SK-N-SH treated with all-trans-retinoic acid at 6 μM for 48 hours (cell line): ENCODE measurements at regions not wholly inside any gene's neighbourhood (a gene's known extent, or its start where the extent isn't known, plus 50 kb on each side); places are given as distances from the start of the nearest gene placed in this dataset.

Source experiments
- ATAC-seq: fragments of 200-7000 bp; cut with Tn5 transposase; 3 replicates; pipeline ENCODE4 v1.9.1; 2020; ENCODE audit warnings: mild to moderate bottlenecking, moderate library complexity
- ARNTL ChIP-seq: fragments of 450-650 bp; formaldehyde crosslinking; IDR thresholded peaks from 2 replicates; pipeline ENCODE4 v1.5.0; 2020; ENCODE audit warnings: low read depth, mild to moderate bottlenecking, moderate library complexity, borderline replicate concordance
- BACH2 ChIP-seq: fragments of 250-450 bp; sonication (Bioruptor Pico); IDR thresholded peaks from 2 replicates; pipeline ENCODE4 v1.9.0; 2021; ENCODE audit warnings: mild to moderate bottlenecking, borderline replicate concordance
- CSDC2 ChIP-seq: fragments of 250-450 bp; sonication (Bioruptor Pico); IDR thresholded peaks from 2 replicates; pipeline ENCODE4 v1.5.0; 2020; ENCODE audit warnings: mild to moderate bottlenecking, moderate library complexity
- ESRRG ChIP-seq: fragments of 250-450 bp; sonication (Bioruptor Pico); IDR thresholded peaks from 2 replicates; pipeline ENCODE4 v1.6.1; 2021; ENCODE audit warnings: mild to moderate bottlenecking
- GLIS3 ChIP-seq: fragments of 250-450 bp; sonication (Bioruptor Pico); IDR thresholded peaks from 2 replicates; pipeline ENCODE4 v1.5.0; 2020; ENCODE audit warnings: mild to moderate bottlenecking, moderate library complexity
- ISL1 ChIP-seq: fragments of 250-450 bp; sonication (Bioruptor Pico); IDR thresholded peaks from 2 replicates; pipeline ENCODE4 v2.1.2; 2022; ENCODE audit warnings: mild to moderate bottlenecking, moderate library complexity
- OSR1 ChIP-seq: fragments of 250-450 bp; sonication (Bioruptor Pico); IDR thresholded peaks from 2 replicates; pipeline ENCODE4 v1.8.0; 2022; ENCODE audit warnings: moderate library complexity, mild to moderate bottlenecking, inconsistent platforms
- PATZ1 ChIP-seq: fragments of 250-450 bp; sonication (Bioruptor Pico); IDR thresholded peaks from 2 replicates; pipeline ENCODE4 v1.8.0; 2020; ENCODE audit warnings: mild to moderate bottlenecking, moderate library complexity, borderline replicate concordance
- PPARA ChIP-seq: fragments of 250-450 bp; sonication (Bioruptor Pico); IDR thresholded peaks from 2 replicates; pipeline ENCODE4 v1.5.0; 2020; ENCODE audit warnings: mild to moderate bottlenecking, borderline replicate concordance
- RARB ChIP-seq: fragments of 250-450 bp; sonication (Bioruptor Pico); IDR thresholded peaks from 2 replicates; pipeline ENCODE4 v1.8.0; 2021; ENCODE audit warnings: mild to moderate bottlenecking, moderate library complexity
- SNAI2 ChIP-seq: fragments of 250-450 bp; sonication (Bioruptor Pico); IDR thresholded peaks from 2 replicates; pipeline ENCODE4 v1.5.0; 2020; ENCODE audit warnings: mild to moderate bottlenecking, moderate library complexity
- TCF4 ChIP-seq: fragments of 250-450 bp; sonication (Bioruptor Pico); IDR thresholded peaks from 2 replicates; pipeline ENCODE4 v1.8.0; 2021; ENCODE audit warnings: mild to moderate bottlenecking, moderate library complexity, borderline replicate concordance
- TOX ChIP-seq: fragments of 250-450 bp; sonication (Bioruptor Pico); IDR thresholded peaks from 2 replicates; pipeline ENCODE4 v1.8.0; 2021; ENCODE audit warnings: mild to moderate bottlenecking, moderate library complexity, borderline replicate concordance
- ZC3H10 ChIP-seq: fragments of 250-450 bp; sonication (Bioruptor Pico); IDR thresholded peaks from 2 replicates; pipeline ENCODE4 v1.5.1; 2021; ENCODE audit warnings: mild to moderate bottlenecking, moderate library complexity
- ZNF565 ChIP-seq: fragments of 450-650 bp; formaldehyde crosslinking; conservative IDR thresholded peaks from 2 replicates; pipeline ENCODE4 v1.5.0; 2020; ENCODE audit warnings: low read depth, mild to moderate bottlenecking, moderate library complexity
- ZNF8 ChIP-seq: fragments of 450-650 bp; formaldehyde crosslinking; IDR thresholded peaks from 2 replicates; pipeline ENCODE4 v1.5.0; 2020; ENCODE audit warnings: mild to moderate bottlenecking, moderate library complexity
- TF ChIP-seq, protein P1 (sequence below): fragments of 250-450 bp; sonication (Bioruptor Pico); IDR thresholded peaks from 2 replicates; pipeline ENCODE4 v1.5.0; 2020; ENCODE audit warnings: mild to moderate bottlenecking, moderate library complexity
- TF ChIP-seq, protein P2 (sequence below): fragments of 250-450 bp; sonication (Bioruptor Pico); IDR thresholded peaks from 2 replicates; pipeline ENCODE4 v1.8.0; 2021; ENCODE audit warnings: low read depth, mild to moderate bottlenecking, moderate library complexity, borderline replicate concordance
- TF ChIP-seq, protein P3 (sequence below): fragments of 250-450 bp; sonication (Bioruptor Pico); IDR thresholded peaks from 2 replicates; pipeline ENCODE4 v1.5.1; 2021; ENCODE audit warnings: mild to moderate bottlenecking, moderate library complexity
- TF ChIP-seq, protein P4 (sequence below): fragments of 250-450 bp; sonication (Bioruptor Pico); IDR thresholded peaks from 2 replicates; pipeline ENCODE4 v1.5.1; 2020; ENCODE audit warnings: low read depth, mild to moderate bottlenecking, moderate library complexity

- TF ChIP-seq OSR1 (CRISPR knock-in tag) = no peak
- no peak for TF ChIP-seq CSDC2 (CRISPR knock-in tag)
- TF ChIP-seq ESRRG (CRISPR knock-in tag) = no peak
- TF ChIP-seq, protein P1, sequence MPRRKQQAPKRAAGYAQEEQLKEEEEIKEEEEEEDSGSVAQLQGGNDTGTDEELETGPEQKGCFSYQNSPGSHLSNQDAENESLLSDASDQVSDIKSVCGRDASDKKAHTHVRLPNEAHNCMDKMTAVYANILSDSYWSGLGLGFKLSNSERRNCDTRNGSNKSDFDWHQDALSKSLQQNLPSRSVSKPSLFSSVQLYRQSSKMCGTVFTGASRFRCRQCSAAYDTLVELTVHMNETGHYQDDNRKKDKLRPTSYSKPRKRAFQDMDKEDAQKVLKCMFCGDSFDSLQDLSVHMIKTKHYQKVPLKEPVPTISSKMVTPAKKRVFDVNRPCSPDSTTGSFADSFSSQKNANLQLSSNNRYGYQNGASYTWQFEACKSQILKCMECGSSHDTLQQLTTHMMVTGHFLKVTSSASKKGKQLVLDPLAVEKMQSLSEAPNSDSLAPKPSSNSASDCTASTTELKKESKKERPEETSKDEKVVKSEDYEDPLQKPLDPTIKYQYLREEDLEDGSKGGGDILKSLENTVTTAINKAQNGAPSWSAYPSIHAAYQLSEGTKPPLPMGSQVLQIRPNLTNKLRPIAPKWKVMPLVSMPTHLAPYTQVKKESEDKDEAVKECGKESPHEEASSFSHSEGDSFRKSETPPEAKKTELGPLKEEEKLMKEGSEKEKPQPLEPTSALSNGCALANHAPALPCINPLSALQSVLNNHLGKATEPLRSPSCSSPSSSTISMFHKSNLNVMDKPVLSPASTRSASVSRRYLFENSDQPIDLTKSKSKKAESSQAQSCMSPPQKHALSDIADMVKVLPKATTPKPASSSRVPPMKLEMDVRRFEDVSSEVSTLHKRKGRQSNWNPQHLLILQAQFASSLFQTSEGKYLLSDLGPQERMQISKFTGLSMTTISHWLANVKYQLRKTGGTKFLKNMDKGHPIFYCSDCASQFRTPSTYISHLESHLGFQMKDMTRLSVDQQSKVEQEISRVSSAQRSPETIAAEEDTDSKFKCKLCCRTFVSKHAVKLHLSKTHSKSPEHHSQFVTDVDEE (CRISPR knock-in tag) = no peak
- no peak for TF ChIP-seq GLIS3 (CRISPR knock-in tag)
- no peak for TF ChIP-seq ZNF565 (CRISPR knock-in tag)
- TF ChIP-seq ARNTL (CRISPR knock-in tag) = no peak
- no peak for TF ChIP-seq TOX (CRISPR knock-in tag)
- TF ChIP-seq, protein P2, sequence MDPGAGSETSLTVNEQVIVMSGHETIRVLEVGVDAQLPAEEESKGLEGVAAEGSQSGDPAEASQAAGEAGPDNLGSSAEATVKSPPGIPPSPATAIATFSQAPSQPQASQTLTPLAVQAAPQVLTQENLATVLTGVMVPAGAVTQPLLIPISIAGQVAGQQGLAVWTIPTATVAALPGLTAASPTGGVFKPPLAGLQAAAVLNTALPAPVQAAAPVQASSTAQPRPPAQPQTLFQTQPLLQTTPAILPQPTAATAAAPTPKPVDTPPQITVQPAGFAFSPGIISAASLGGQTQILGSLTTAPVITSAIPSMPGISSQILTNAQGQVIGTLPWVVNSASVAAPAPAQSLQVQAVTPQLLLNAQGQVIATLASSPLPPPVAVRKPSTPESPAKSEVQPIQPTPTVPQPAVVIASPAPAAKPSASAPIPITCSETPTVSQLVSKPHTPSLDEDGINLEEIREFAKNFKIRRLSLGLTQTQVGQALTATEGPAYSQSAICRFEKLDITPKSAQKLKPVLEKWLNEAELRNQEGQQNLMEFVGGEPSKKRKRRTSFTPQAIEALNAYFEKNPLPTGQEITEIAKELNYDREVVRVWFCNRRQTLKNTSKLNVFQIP = no peak
- TF ChIP-seq RARB = no peak
- no peak for TF ChIP-seq TCF4 (CRISPR knock-in tag)
- no peak for TF ChIP-seq ISL1
- no peak for TF ChIP-seq SNAI2 (CRISPR knock-in tag)
- no peak for TF ChIP-seq PPARA (CRISPR knock-in tag)
- no peak for TF ChIP-seq ZC3H10
- TF ChIP-seq, protein P3, sequence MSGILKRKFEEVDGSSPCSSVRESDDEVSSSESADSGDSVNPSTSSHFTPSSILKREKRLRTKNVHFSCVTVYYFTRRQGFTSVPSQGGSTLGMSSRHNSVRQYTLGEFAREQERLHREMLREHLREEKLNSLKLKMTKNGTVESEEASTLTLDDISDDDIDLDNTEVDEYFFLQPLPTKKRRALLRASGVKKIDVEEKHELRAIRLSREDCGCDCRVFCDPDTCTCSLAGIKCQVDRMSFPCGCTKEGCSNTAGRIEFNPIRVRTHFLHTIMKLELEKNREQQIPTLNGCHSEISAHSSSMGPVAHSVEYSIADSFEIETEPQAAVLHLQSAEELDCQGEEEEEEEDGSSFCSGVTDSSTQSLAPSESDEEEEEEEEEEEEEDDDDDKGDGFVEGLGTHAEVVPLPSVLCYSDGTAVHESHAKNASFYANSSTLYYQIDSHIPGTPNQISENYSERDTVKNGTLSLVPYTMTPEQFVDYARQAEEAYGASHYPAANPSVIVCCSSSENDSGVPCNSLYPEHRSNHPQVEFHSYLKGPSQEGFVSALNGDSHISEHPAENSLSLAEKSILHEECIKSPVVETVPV = no peak
- TF ChIP-seq BACH2 = no peak
- TF ChIP-seq, all 23 proteins: peak for 0
Measured at GRCh38 chr6:92541448-92542060, 877.8 kb downstream of the EPHA7 start.

GRCh38 chr6:92538926-92539325 lies 880.4 kb downstream of the EPHA7 start:
- no peak for ATAC-seq
- TF ChIP-seq TOX (CRISPR knock-in tag) (no peak), ZNF565 (CRISPR knock-in tag) (no peak), ISL1 (peak; percentile 47), ZC3H10 (no peak), OSR1 (CRISPR knock-in tag) (no peak), ESRRG (CRISPR knock-in tag) (no peak), PATZ1 (CRISPR knock-in tag) (no peak), PPARA (CRISPR knock-in tag) (no peak)
- TF ChIP-seq, protein P4, sequence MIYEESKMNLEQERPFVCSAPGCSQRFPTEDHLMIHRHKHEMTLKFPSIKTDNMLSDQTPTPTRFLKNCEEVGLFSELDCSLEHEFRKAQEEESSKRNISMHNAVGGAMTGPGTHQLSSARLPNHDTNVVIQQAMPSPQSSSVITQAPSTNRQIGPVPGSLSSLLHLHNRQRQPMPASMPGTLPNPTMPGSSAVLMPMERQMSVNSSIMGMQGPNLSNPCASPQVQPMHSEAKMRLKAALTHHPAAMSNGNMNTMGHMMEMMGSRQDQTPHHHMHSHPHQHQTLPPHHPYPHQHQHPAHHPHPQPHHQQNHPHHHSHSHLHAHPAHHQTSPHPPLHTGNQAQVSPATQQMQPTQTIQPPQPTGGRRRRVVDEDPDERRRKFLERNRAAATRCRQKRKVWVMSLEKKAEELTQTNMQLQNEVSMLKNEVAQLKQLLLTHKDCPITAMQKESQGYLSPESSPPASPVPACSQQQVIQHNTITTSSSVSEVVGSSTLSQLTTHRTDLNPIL (CRISPR knock-in tag) = 0 out of 2 replicates have a peak, but pooled peaks have one; percentile 31

More at GRCh38 chr6:92541448-92542060, 877.8 kb downstream of the EPHA7 start:
- no peak for ATAC-seq

DNA sequence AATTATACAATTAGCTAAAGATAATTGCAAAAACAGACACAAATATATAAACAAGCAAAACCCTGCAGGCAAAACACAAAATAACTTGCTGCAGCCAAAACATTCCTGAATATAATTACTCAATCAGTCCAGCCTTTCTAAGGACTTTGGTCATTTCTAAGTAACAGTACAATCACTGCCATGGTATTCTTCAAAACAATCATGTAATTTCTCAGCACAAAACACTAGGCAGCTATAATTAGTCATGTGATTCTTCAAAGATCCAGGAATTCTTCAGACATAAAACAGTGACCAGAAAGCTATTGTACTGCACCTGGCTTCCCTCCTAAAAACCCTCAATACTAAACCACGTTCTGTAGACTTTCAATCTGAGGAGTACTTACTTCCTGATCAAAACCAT lies 881.1 kb downstream of the EPHA7 start:
- TF ChIP-seq, protein P4 (CRISPR knock-in tag) = peak; percentile 12; the same call in 1 of the 2 replicates
- TF ChIP-seq ZNF8 = no peak
- peak; percentile 72 for TF ChIP-seq ISL1
- no peak for TF ChIP-seq PATZ1 (CRISPR knock-in tag)
- TF ChIP-seq, all 23 proteins: peak for 2
- no peak for ATAC-seq
